DND-41 (cell line): ENCODE measurements at regions not wholly inside any gene's neighbourhood (a gene's known extent, or its start where the extent isn't known, plus 50 kb on each side); places are given as distances from the start of the nearest gene placed in this dataset.

Experiments used
- ATAC-seq: fragments of 200-7000 bp; cut with Tn5 transposase; 3 replicates; pipeline ENCODE4 v1.9.1; 2021; ENCODE audit warnings: low read depth; ENCODE audit not compliant: insufficient read depth
- DNase-seq: peaks from one replicate; pipeline ENCODE4 v3.0.0-alpha.2; 2020
- H2AFZ ChIP-seq: 2 replicates; pipeline ENCODE4 v1.6.0; 2012; ENCODE audit warnings: low read depth, low read length
- H3K27ac ChIP-seq: 2 replicates; pipeline ENCODE4 v1.5.1; 2012; ENCODE audit warnings: low read length, inconsistent platforms
- H3K27me3 ChIP-seq: fragments of 200-600 bp; sonication (generic); 2 replicates; pipeline ENCODE4 v1.6.0; 2012; ENCODE audit warnings: low read length, mild to moderate bottlenecking, inconsistent platforms; ENCODE audit not compliant: insufficient read depth, poor library complexity
- H3K36me3 ChIP-seq: 2 replicates; pipeline ENCODE4 v1.5.1; 2012; ENCODE audit warnings: low read length, inconsistent platforms; ENCODE audit not compliant: insufficient read depth
- H3K4me1 ChIP-seq: 2 replicates; pipeline ENCODE4 v1.5.1; 2012; ENCODE audit warnings: mild to moderate bottlenecking, low read length; ENCODE audit not compliant: insufficient read depth
- H3K4me2 ChIP-seq: 2 replicates; pipeline ENCODE4 v1.6.0; 2012; ENCODE audit warnings: mild to moderate bottlenecking, moderate library complexity, low read length, inconsistent platforms; ENCODE audit not compliant: insufficient read depth
- H3K4me3 ChIP-seq, 2 experiments: fragments of 200-600 bp in 1 of 2; shearing (Covaris generic) in 1 of 2; 2 replicates each; pipeline ENCODE4 v1.5.1; 2012 to 2016; ENCODE audit warnings: inconsistent platforms in 2 of 2, low read length in 2 of 2, mild to moderate bottlenecking in 2 of 2, low read depth in 1 of 2, moderate library complexity in 1 of 2
- H3K79me2 ChIP-seq: 2 replicates; pipeline ENCODE4 v1.6.0; 2012; ENCODE audit warnings: low read length, inconsistent platforms; ENCODE audit not compliant: insufficient read depth
- H3K9ac ChIP-seq: 2 replicates; pipeline ENCODE4 v1.6.0; 2012; ENCODE audit warnings: low read depth, mild to moderate bottlenecking, inconsistent platforms, low read length, moderate library complexity
- H3K9me3 ChIP-seq: 2 replicates; pipeline ENCODE4 v1.5.1; 2012; ENCODE audit warnings: low read length, moderate library complexity, mild to moderate bottlenecking, inconsistent platforms; ENCODE audit not compliant: insufficient read depth, severe bottlenecking
- H4K20me1 ChIP-seq: 2 replicates; pipeline ENCODE4 v1.6.0; 2012; ENCODE audit warnings: low read length; ENCODE audit not compliant: insufficient read depth
- EZH2 ChIP-seq: IDR thresholded peaks from 3 replicates; pipeline ENCODE4 v1.6.1; 2012; ENCODE audit warnings: borderline replicate concordance, low read depth, mild to moderate bottlenecking, moderate library complexity, low read length, inconsistent platforms; ENCODE audit not compliant: severe bottlenecking
- TF ChIP-seq, protein P1 (sequence below): IDR thresholded peaks from 2 replicates; pipeline ENCODE4 v1.5.1; 2012; ENCODE audit warnings: borderline replicate concordance, low read length, moderate library complexity, mild to moderate bottlenecking; ENCODE audit not compliant: poor library complexity, severe bottlenecking; ENCODE audit errors: extremely low read depth

DNA sequence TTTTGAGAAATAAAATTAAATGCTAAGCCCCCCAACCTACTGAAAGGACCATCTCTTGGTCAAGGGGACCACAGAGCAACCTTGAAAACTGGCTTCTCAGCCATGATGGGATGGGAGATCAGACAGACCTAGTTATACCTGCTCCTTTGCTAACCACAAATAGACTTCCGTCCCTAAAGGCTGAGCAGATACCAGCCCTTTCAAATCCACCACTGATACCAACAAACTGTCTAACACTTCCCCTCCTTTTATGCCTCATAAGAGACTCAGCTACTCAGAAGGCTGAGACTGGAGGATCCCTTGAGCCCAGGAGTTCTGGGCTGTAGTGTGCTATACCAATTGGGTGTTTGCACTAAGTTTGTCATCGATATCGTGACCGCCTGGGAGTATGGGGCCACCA is 407.3 kb downstream of the SIPA1L2 start:
- 0 out of 3 replicates have a peak, but pooled peaks have one; percentile 28 for ATAC-seq
- Histone ChIP-seq H3K4me3 (no peak overlapping the region), H2AFZ (no peak overlapping the region), H3K4me1 (peaks cover 21% of the 10 kb centered on the region), H4K20me1 (no peaks in the 10 kb centered on the region), H3K79me2 (no peaks in the 10 kb centered on the region), H3K9me3 (no peaks in the 10 kb centered on the region), H3K27me3 (no peaks in the 10 kb centered on the region), H3K36me3 (no peaks in the 10 kb centered on the region), H3K9ac (no peak overlapping the region), H3K4me2 (no peak overlapping the region), H3K27ac (no peak overlapping the region)
- no peak for DNase-seq
- TF ChIP-seq, protein P1, sequence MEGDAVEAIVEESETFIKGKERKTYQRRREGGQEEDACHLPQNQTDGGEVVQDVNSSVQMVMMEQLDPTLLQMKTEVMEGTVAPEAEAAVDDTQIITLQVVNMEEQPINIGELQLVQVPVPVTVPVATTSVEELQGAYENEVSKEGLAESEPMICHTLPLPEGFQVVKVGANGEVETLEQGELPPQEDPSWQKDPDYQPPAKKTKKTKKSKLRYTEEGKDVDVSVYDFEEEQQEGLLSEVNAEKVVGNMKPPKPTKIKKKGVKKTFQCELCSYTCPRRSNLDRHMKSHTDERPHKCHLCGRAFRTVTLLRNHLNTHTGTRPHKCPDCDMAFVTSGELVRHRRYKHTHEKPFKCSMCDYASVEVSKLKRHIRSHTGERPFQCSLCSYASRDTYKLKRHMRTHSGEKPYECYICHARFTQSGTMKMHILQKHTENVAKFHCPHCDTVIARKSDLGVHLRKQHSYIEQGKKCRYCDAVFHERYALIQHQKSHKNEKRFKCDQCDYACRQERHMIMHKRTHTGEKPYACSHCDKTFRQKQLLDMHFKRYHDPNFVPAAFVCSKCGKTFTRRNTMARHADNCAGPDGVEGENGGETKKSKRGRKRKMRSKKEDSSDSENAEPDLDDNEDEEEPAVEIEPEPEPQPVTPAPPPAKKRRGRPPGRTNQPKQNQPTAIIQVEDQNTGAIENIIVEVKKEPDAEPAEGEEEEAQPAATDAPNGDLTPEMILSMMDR, result no peak
- no peak for TF ChIP-seq EZH2

DNA sequence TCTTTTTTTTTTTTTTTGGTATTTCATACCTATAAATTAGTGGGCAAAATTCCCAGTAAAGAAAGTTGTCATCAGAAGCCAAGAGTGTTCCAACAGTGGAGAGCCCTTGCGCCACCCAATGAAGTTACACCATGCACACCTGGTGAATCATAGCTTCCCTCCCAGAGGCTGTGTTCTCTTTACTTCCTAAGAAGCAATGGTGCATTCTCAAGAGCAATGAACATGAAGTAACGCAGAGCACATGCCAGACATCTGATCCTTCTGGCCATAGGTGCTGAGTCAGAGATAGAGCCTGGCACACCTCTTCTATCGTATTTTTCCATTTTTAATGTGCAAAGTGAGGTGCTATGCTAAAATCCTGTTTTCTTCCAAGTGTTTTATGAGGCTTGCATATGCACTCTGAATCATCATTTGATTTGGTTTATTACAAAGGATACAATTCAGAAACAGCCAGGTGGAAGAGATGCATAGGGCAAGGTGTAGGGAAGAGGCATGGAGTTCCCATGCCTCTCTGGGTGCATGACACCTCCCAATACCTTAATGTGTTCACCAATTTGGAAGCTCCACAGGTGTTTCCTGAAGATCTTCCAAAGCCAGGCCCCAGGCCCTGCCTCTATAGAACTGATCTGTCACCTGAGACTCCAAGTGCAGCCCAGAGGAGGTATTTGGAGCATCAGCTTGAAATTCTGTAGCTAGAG is 408.0 kb downstream of the SIPA1L2 start:
- Histone ChIP-seq H3K9me3 (no peaks in the 10 kb centered on the region), H3K9ac (no peak overlapping the region), H3K27ac (no peak overlapping the region), H3K4me2 (no peak overlapping the region), H3K4me1 (peaks cover 15% of the 10 kb centered on the region), H3K27me3 (no peaks in the 10 kb centered on the region), H4K20me1 (no peaks in the 10 kb centered on the region), H3K36me3 (no peaks in the 10 kb centered on the region), H3K79me2 (no peaks in the 10 kb centered on the region), H2AFZ (no peak overlapping the region), H3K4me3 (no peak overlapping the region)
- TF ChIP-seq EZH2, result no peak
- TF ChIP-seq, protein P1, result no peak
- ATAC-seq, result no peak
- DNase-seq, result no peak

GRCh38 chr1:232218955-232219865 is 410.7 kb downstream of the SIPA1L2 start:
- Histone ChIP-seq H3K9me3 (no peaks in the 10 kb centered on the region), H3K4me2 (no peak overlapping the region), H2AFZ (no peak overlapping the region), H3K4me3 (no peak overlapping the region), H3K27me3 (no peaks in the 10 kb centered on the region), H3K36me3 (no peaks in the 10 kb centered on the region), H3K79me2 (no peaks in the 10 kb centered on the region), H4K20me1 (no peaks in the 10 kb centered on the region), H3K4me1 (no peaks in the 10 kb centered on the region), H3K9ac (no peak overlapping the region), H3K27ac (no peak overlapping the region)
- DNase-seq (no peak), ATAC-seq (no peak)
- TF ChIP-seq, protein P1, result no peak
- no peak for TF ChIP-seq EZH2
